ENCODE measurements at regions not wholly inside any gene's neighbourhood (a gene's known extent, or its start where the extent isn't known, plus 50 kb on each side); places are given as distances from the start of the nearest gene placed in this dataset.

GRCh38 chr4:65839164-65839931, 169.1 kb upstream of the EPHA5 start:
- Histone ChIP-seq H3K9me3 (no peaks in the 10 kb centered on the region), H3K4me1 (no peaks in the 10 kb centered on the region), H3K4me3 (ENCODE audit: low read depth, low read length) (no peak overlapping the region), H3K36me3 (no peaks in the 10 kb centered on the region), H3K27me3 (no peaks in the 10 kb centered on the region)
- no peak for DNase-seq
- TF ChIP-seq, protein P1, sequence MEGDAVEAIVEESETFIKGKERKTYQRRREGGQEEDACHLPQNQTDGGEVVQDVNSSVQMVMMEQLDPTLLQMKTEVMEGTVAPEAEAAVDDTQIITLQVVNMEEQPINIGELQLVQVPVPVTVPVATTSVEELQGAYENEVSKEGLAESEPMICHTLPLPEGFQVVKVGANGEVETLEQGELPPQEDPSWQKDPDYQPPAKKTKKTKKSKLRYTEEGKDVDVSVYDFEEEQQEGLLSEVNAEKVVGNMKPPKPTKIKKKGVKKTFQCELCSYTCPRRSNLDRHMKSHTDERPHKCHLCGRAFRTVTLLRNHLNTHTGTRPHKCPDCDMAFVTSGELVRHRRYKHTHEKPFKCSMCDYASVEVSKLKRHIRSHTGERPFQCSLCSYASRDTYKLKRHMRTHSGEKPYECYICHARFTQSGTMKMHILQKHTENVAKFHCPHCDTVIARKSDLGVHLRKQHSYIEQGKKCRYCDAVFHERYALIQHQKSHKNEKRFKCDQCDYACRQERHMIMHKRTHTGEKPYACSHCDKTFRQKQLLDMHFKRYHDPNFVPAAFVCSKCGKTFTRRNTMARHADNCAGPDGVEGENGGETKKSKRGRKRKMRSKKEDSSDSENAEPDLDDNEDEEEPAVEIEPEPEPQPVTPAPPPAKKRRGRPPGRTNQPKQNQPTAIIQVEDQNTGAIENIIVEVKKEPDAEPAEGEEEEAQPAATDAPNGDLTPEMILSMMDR (IDR thresholded peaks at IDR 0.05; ENCODE audit: low read depth, low read length), result no peak

DNA sequence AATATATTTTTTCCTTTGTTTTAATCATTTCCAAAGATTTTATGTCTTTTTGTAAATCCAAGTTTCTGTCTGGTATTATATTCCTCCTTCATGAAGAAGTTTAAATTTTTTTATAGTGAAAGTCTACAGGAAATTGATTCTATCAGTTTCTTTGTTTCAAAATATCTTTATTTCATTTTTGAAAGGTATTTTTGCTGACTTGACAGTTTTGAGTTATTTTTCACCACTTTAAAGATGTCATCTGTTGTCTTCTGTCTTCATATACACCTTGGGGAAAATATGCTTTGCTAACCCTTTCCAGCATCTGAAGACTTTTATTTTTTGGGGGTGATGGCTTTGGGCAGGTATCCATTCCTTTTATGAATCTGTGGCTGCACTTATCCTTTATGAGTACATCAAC, 164.4 kb upstream of the EPHA5 start:
- H3K36me3 ChIP-seq, result no peaks in the 10 kb centered on the region
- H3K9me3 ChIP-seq, result no peaks in the 10 kb centered on the region
- no peaks in the 10 kb centered on the region for H3K4me1 ChIP-seq
- TF ChIP-seq, protein P1 (IDR thresholded peaks at IDR 0.05; ENCODE audit: low read depth, low read length), result no peak
- no peak overlapping the region for H3K4me3 ChIP-seq (ENCODE audit: low read depth, low read length)
- H3K27me3 ChIP-seq, result no peaks in the 10 kb centered on the region
- DNase-seq, result no peak

- TF ChIP-seq, protein P1 (IDR thresholded peaks at IDR 0.05; ENCODE audit: low read depth, low read length), result no peak
- Histone ChIP-seq H3K27me3 (no peaks in the 10 kb centered on the region), H3K4me1 (no peaks in the 10 kb centered on the region), H3K36me3 (no peaks in the 10 kb centered on the region), H3K4me3 (ENCODE audit: low read depth, low read length) (no peak overlapping the region), H3K9me3 (no peaks in the 10 kb centered on the region)
- no peak for DNase-seq
These were observed 161.5 kb upstream of the EPHA5 start for GRCh38 chr4:65831828-65832227.

- Histone ChIP-seq H3K27me3 (no peaks in the 10 kb centered on the region), H3K36me3 (no peaks in the 10 kb centered on the region), H3K4me3 (ENCODE audit: low read depth, low read length) (no peak overlapping the region), H3K4me1 (no peaks in the 10 kb centered on the region), H3K9me3 (no peaks in the 10 kb centered on the region)
- DNase-seq, result no peak
- TF ChIP-seq, protein P1 (IDR thresholded peaks at IDR 0.05; ENCODE audit: low read depth, low read length), result no peak
These were observed 154.9 kb upstream of the EPHA5 start for GRCh38 chr4:65825116-65825753.

- Histone ChIP-seq H3K36me3 (no peaks in the 10 kb centered on the region), H3K27me3 (no peaks in the 10 kb centered on the region), H3K9me3 (no peaks in the 10 kb centered on the region), H3K4me3 (ENCODE audit: low read depth, low read length) (no peak overlapping the region), H3K4me1 (no peaks in the 10 kb centered on the region)
- DNase-seq, result no peak
- TF ChIP-seq, protein P1 (IDR thresholded peaks at IDR 0.05; ENCODE audit: low read depth, low read length), result no peak
These were observed 148.9 kb upstream of the EPHA5 start for GRCh38 chr4:65819192-65819591.

DNA sequence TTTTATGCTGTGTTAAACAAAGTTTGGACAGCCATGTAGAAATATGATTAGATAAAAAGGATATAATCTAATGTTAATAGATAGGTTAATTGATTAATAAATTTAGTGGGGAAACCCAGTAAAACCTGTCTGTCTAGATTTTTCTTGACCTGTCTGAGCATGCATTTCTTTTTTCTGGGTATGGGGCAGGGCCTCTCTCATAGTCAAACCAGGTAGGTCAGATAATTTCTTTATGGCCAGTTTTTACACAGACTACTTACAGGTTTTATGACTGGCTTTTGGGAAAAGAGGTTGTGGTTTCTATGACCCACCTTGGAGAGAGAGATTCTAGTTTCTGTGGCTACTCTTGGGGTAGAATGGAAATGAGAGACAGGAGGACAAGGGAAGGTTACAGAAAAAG, 135.6 kb upstream of the EPHA5 start:
- DNase-seq, result no peak
- no peaks in the 10 kb centered on the region for H3K36me3 ChIP-seq
- no peak overlapping the region for H3K4me3 ChIP-seq (ENCODE audit: low read depth, low read length)
- TF ChIP-seq, protein P1 (IDR thresholded peaks at IDR 0.05; ENCODE audit: low read depth, low read length), result no peak
- H3K4me1 ChIP-seq, result no peaks in the 10 kb centered on the region
- H3K9me3 ChIP-seq, result no peaks in the 10 kb centered on the region
- H3K27me3 ChIP-seq, result no peaks in the 10 kb centered on the region

Measured in BE2C (cell line).